DMS53 (cell line): ENCODE measurements at regions not wholly inside any gene's neighbourhood (a gene's known extent, or its start where the extent isn't known, plus 50 kb on each side); places are given as distances from the start of the nearest gene placed in this dataset.

Source experiments
- DNase-seq: peaks from one replicate; lab custom pipeline; 2025; lab: John Stamatoyannopoulos, UW

- DNase-seq: peak; percentile 88
Observed at GRCh38 chr3:14335774-14336748, 66.3 kb upstream of the SLC6A6 start.

- peak; percentile 29 for DNase-seq
Observed at GRCh38 chr3:14336749-14337598, 65.4 kb upstream of the SLC6A6 start.

GRCh38 chr3:14337828-14338227 lies 64.6 kb upstream of the SLC6A6 start:
- no peak for DNase-seq

GRCh38 chr3:14338242-14338641 lies 64.2 kb upstream of the SLC6A6 start:
- DNase-seq: no peak

- DNase-seq: no peak
Observed at GRCh38 chr3:14338898-14339458, 63.4 kb upstream of the SLC6A6 start.

- DNase-seq: no peak
Observed at GRCh38 chr3:14340960-14341708, 61.3 kb upstream of the SLC6A6 start.

GRCh38 chr3:14343338-14344112 lies 58.9 kb upstream of the SLC6A6 start:
- no peak for DNase-seq

- DNase-seq: no peak
Observed at GRCh38 chr3:14344351-14344750, 58.1 kb upstream of the SLC6A6 start.

- DNase-seq: no peak
Observed at GRCh38 chr3:14345496-14346150, 56.8 kb upstream of the SLC6A6 start.

GRCh38 chr3:14346191-14346590 lies 56.2 kb upstream of the SLC6A6 start:
- DNase-seq: no peak

- no peak for DNase-seq
Observed at GRCh38 chr3:14346642-14347041, 55.8 kb upstream of the SLC6A6 start.

GRCh38 chr3:14347110-14347509 lies 55.3 kb upstream of the SLC6A6 start:
- DNase-seq: no peak

GRCh38 chr3:14351617-14352001 lies 50.8 kb upstream of the SLC6A6 start:
- DNase-seq: no peak

GRCh38 chr3:14352002-14352627 lies 50.3 kb upstream of the SLC6A6 start:
- DNase-seq: peak; percentile 14
